ELR (cell line): ENCODE measurements at regions not wholly inside any gene's neighbourhood (a gene's known extent, or its start where the extent isn't known, plus 50 kb on each side); places are given as distances from the start of the nearest gene placed in this dataset.
A peak's percentile ranks its signal among the peaks of the same experiment; 100 is the strongest.
"Not testable (repeated sequence)": the region's sequence is repeated elsewhere in the genome, so short reads cannot be mapped to it uniquely, and the experiment has no call there.

Experiments used
- DNase-seq: peaks from one replicate; pipeline ENCODE4 v3.0.0-alpha.2; 2015; ENCODE audit warnings: low read depth

GRCh38 chr1:148432318-148432717, 50.8 kb downstream of the PPIAL4G start:
- not testable (repeated sequence) for DNase-seq

DNA sequence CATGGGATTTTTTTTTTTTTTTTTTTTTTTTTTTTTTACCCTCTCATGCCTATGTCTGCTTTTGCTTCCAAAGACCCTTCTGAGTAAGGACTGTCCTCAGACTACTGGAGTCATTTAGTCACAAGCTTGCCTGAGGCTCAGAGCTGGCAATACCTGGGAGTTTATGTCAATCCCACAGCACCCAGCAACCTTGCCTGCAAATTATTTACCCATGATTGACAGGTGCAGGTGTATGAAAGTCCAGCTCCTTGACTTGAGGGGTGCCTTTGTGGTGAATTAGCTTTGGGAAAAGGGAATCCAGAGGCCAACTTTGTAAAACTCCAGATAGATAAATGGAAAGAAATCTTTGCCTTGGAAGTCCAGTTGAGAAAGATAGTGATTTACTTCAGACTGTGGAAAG, 53.2 kb downstream of the PPIAL4G start:
- not testable (repeated sequence) for DNase-seq

DNA sequence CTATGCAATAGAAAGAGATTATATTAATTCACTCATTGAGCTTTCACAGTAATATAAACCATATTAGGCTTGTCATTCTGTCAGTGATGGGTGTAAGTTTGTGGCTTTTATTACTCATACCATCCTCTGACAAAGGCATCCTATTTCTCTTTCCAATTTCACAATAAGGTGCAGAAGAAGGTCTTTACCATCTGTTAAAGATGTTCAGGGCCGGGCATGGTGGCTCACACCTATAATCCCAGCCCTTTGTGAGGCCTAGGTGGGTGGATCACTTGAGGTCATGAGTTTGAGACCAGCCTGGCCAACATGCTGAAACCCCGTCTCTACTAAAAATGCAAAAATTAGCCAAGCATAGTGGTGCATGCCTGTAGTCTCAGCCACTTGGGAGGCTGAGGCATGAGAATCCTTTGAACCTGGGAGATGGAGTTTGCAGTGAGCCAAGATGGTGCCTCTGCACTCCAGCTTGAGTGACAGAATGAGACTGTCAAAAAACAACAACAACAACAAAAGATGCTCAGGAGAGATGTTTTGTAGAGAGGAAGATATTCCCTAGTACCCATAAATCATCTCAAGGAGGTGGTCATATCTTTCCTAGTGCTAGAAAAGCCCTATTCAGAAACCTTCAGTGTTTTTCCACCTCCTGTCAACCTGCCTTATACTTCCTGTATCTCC, 56.0 kb downstream of the PPIAL4G start:
- DNase-seq, result peak; percentile 45

GRCh38 chr1:148426385-148426784, 56.7 kb downstream of the PPIAL4G start:
- not testable (repeated sequence) for DNase-seq

DNA sequence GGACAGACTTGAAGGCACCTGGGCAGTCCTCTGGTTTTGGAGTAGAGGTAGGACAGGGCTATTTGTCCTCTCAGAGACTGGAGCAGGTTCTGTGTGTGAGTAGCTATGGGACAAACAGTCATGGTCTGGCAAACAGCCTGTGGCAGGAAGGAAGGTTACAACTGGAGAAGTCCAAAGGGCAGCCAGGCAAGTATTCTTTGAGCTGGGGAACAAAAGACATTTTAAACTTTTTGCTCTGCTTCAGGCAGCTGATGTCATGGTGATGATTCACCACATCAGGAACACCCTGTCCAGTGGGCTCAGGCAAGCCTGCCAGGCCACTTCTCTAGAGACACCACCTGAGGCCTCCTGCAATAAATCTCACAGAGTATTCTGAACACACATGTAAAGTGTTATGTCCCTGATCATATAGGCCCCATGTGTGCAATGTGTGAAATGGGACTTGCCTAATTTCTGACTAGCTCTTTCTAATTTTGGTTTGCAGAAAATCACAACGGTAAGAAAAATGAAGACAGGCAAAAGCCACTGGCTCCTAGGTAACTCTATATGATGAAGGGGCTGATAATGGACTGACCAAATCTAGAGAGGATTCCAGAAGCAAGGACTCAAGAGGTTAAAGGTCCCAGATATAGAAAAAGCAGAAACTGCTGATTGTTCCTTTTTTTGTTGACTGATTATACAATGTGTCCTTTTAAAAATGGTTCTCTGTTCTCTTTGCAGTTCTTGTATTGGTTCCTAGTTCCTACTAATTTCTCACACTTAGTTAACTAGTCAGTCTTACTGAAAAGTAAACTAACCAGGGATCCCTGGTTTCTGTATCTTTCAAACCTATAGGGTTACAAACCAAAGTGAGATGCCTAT, 58.7 kb downstream of the PPIAL4G start:
- DNase-seq, result peak; percentile 77

DNA sequence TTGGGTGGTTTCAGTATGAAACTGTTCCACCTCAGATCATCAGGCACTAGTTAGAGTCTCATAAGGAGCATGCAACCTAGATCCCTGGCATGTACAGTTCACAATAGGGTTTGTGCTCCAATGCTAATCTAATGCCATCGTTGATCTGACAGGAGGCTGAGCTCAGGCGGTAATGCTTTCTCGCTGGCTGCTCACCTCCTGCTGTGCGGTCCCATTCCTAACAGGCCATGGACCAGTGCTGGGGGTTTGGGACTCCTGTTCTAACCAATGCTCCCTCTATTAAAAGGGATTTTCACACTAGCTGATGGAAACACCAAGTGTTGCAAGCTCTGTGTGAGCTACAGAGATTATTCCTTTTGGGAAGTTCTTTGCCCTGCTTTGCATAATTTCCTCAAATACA, 60.2 kb downstream of the PPIAL4G start:
- not testable (repeated sequence) for DNase-seq

GRCh38 chr1:148417241-148417640, 65.9 kb downstream of the PPIAL4G start:
- DNase-seq, result not testable (repeated sequence)

- DNase-seq, result not testable (repeated sequence)
These were observed 69.7 kb downstream of the PPIAL4G start for GRCh38 chr1:148413385-148413784.

DNA sequence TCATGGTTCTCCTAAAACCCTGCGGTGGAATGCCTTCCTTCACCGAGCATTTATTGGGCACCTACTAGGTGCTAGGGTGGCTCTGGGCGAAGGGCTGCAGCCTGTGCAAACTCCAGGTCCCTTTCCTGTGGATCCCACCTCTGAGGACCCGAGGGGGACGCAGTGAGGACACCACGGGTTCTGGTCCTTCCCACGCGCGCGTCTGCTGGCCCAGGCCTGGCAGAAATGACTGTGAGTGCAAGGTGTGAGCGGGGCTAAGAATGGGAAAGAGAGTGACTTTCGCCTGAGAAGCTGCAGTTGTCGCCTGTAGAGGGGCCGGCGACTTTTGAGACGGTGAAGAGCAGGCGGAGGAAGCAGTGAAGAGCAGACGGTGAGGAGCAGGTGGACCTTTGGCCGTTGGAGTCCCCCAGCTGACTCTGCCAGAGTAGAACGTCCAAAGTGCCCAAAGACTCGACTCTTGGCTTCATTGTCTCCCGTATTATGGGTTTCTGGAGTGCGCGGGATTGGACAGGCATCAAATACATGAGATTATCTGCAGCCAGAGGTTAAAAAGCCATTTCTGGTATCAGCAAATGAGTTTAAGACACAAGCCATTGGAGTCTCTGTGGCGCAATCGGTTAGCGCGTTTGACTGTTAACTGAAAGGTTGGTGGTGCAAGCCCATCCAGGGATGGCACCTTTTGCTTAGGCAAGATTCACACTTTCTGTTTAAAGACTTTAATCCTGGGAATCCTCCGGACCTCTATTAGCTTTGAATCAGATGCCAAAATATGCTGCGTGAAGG, 78.1 kb downstream of the PPIAL4G start:
- DNase-seq, result not testable (repeated sequence)

DNA sequence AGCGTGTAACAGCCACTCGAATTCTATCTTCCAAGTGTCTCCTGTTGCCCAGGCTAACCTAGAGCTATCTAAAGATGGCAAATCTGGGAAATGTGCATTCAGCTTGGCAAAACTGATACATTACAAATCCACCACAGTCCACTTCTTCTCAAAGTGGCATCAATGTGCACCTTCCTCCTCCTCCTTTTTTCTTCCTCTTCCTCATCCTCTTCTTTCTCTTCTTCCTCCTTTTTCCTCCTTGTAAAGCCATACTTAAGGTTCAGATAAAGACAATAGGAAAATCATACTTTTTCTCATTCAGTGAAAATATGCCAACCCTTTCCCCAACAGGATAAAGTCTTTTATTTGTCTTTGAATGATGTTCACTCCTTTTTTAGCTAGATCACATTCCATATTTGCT, 79.2 kb downstream of the PPIAL4G start:
- not testable (repeated sequence) for DNase-seq

- peak; percentile 57 for DNase-seq
These were observed 80.0 kb downstream of the PPIAL4G start for GRCh38 chr1:148403085-148403456.

DNA sequence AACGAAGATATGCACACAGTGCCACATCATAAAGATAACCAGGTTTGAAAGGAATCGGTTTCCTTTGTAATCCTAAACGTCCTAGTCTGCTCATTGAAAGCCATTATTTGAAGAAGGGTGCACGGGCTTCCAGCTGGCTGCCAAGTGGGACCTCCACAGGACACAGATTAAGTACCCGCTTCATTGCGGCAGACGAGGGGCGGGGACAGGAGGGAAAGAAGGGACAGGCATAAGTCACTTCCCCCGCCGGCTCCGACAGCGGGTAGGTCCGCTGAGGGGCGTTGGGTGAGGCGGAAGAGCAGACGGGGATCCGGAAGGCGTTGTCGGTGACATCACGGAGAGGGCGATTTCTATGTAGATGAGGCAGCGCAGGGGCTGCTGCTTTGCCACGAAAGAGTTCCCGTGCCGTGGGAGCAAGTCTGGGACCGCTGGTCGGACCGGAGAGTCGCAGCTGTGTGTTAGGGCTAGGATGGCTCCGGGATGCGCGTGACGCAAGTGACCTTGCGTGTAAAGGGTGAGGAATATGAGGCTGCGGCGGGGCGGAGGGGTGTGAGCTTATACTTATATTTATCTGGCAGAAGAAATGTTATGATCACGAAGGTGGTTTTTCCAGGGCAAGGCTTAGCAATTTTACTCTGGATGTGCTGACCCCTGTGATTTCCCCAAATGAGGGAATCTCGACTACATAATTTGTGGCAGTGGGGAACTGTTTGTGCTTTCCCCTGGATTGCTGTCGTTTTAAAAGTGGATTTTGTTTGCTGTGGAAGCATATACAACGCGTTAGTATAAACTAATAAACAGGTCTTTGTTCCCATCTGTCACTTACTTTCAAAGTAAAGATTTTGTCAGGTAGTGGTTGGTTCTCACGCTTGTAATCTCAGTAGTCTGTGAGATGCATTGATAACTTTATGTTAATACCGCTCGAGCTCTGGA, 80.7 kb downstream of the PPIAL4G start:
- DNase-seq, result peak; percentile 87

DNA sequence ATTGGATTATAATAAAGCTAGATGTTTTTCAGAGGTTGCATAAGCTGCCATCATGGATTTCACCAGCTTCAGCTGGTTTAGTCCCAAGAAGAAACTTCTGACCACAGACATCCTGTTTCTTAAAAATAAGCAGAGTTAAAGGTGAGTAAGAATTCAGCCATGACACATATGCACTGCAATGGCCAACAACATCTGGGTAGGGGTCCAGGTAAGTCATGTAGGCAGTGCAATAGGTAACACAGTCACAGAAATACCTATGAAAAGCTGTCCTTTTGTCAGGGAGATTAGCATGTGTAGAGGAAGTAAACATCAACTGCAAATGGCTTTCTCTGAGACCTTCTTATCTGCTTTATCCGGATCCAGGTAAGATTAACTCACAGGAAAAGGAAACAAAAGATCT, 85.6 kb downstream of the PPIAL4G start:
- DNase-seq, result not testable (repeated sequence)

DNA sequence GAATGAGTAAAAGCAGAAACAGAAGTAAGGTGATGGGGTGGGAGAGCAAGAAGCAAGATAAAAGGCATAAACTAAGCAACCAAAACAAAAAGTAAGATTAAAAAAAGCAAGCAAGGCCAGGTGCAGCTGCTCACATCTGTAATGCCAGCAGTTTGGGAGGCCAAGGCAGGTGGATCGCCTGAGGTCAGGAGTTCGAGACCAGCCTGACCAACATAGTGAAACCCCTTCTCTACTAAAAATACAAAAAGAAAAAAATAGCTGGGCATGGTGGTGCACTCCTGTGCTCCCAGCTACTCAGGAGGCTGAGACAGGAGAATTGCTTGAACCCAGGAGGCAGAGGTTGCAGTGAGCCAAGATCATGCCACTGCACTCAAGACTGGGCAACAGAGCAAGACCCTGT, 90.6 kb downstream of the PPIAL4G start:
- not testable (repeated sequence) for DNase-seq

DNA sequence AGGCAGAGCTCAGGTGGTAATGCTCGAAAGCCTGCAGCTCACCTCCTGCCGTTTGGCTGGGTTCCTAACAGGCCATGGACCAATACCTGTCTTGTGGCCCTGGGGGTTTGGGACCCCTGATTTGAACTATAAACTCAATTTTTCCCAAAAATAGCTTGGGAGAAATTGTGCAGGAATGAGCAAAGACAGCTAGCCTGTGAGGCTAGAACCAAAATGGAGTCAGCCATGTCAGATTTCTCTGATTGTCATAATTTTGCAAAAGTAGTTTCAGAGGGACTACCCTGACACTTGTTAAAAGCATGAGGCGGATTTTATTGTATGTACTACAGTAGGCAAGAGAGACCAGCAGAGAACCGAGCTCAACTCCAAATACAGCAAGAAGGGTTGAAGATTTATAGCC, 91.8 kb downstream of the PPIAL4G start:
- DNase-seq, result not testable (repeated sequence)

DNA sequence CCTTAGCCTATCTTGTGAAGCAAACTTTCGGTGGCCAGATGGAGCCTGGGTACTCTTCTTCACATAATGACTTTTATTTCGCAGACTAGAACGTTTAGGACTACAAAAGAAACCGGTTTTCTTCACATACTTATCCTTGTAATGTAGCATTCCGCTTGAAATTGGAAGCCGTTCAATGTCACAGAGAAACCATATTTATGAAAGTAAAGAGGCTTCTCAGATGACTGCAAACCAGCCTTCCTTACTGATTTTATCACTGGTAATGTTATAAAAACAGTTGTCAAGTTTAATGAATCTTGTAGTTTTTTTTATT, 94.1 kb downstream of the PPIAL4G start:
- no peak for DNase-seq

GRCh38 chr1:148388260-148389026, 94.7 kb downstream of the PPIAL4G start:
- peak; percentile 92 for DNase-seq

GRCh38 chr1:148387949-148388259, 95.2 kb downstream of the PPIAL4G start:
- DNase-seq, result not testable (repeated sequence)

- not testable (repeated sequence) for DNase-seq
These were observed 95.8 kb downstream of the PPIAL4G start for GRCh38 chr1:148387122-148387948.

DNA sequence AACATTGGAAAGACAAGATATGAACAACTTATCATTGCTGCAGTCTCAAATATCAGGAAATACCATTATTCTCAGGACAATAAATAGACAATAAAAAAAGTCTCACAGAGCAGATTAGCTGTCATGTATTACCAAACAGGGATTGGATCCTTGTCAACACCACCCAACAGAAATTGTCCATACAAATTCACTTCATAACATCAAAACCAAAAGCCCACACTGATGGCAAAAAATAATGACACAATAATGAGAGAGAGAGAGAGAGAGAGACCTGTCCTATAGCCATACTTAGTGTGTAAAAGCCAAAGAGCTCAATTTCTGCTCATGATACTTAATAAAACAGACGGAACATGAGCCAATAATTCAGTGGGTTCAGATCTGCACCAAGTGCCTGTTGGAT, 96.5 kb downstream of the PPIAL4G start:
- no peak for DNase-seq
